Stomach (tissue), 8 donors: ENCODE measurements at regions not wholly inside any gene's neighbourhood (a gene's known extent, or its start where the extent isn't known, plus 50 kb on each side); places are given as distances from the start of the nearest gene placed in this dataset.
A peak's percentile ranks its signal among the peaks of the same experiment; 100 is the strongest.

Experiments
- DNase-seq, 2 donors: peaks; one replicate each; pipeline versions ENCODE4 v3.0.0 to v3.0.0-alpha.2; 2013 to 2019
- H3K27ac ChIP-seq, 5 donors: fragments of 200-600 bp in 4 of 5; sonication (generic) in 4 of 5; one replicate each; pipeline ENCODE4 v1.5.1; 2013 to 2019; ENCODE audit warnings: mild to moderate bottlenecking in 1 of 5, moderate library complexity in 1 of 5
- H3K27me3 ChIP-seq, 3 donors: fragments of 200-600 bp; sonication (generic); one replicate each; pipeline ENCODE4 v1.5.1; 2017 to 2019; ENCODE audit warnings: mixed run types in 1 of 3
- H3K36me3 ChIP-seq, 4 donors: fragments of 200-600 bp; sonication (generic); 1 replicate in 3 of 4; 2 replicates in 1 of 4; pipeline ENCODE4 v1.5.1; 2016 to 2019
- H3K4me1 ChIP-seq, 4 donors: fragments of 200-600 bp; sonication (generic); one replicate each; pipeline ENCODE4 v1.5.1; 2016 to 2019
- H3K4me3 ChIP-seq, 4 donors: fragments of 200-600 bp; sonication (generic) in 3 of 4; one replicate each; pipeline ENCODE4 v1.5.1; 2016 to 2019; ENCODE audit warnings: mild to moderate bottlenecking in 1 of 4
- H3K9me3 ChIP-seq, 4 donors: fragments of 200-600 bp; sonication (generic); one replicate each; pipeline ENCODE4 v1.5.1; 2016 to 2019
- EP300 ChIP-seq: sonication (generic); formaldehyde crosslinking; IDR thresholded peaks from one replicate; pipeline ENCODE4 v1.6.1; 2017; ENCODE audit warnings: antibody characterized with exemption
- POLR2A ChIP-seq, 4 donors: fragments of 450-650 bp; IDR thresholded peaks; one replicate each; pipeline ENCODE4 v1.6.1; 2016; ENCODE audit warnings: antibody characterized with exemption in 4 of 4, control low read depth in 2 of 4, mild to moderate bottlenecking in 1 of 4, moderate library complexity in 1 of 4
- POLR2AphosphoS5 ChIP-seq, 3 donors: sonication (generic); formaldehyde crosslinking; IDR thresholded peaks; one replicate each; pipeline ENCODE4 v1.6.1; 2016; ENCODE audit warnings: antibody characterized with exemption in 3 of 3
- WGBS, 5 donors: extraction: QIAGEN DNeasy Blood & Tissue Kit in 3 of 5; methylation state at CpG; one replicate each; pipeline versions ENCODE4 v1.1.5 to v1.1.7; 2013 to 2018; 5-methylcytosine and 5-hydroxymethylcytosine counted together
- intact Hi-C: fragments of 100-400 bp; cut with DNase I; formaldehyde crosslinking; loops from one replicate; pipeline ENCODE4 v1.15.1; 2023; ENCODE audit warnings: low total_unique reads
- TF ChIP-seq, protein P1 (sequence below), 7 experiments: fragments of 450-650 bp in 4 of 7; fragments of 200-600 bp in 3 of 7; sonication (generic) in 3 of 7; IDR thresholded peaks; one replicate each; pipeline ENCODE4 v1.5.1; 2016 to 2019; ENCODE audit warnings: antibody characterized with exemption in 7 of 7, control low read depth in 2 of 7, mild to moderate bottlenecking in 1 of 7
- donor health status: healthy with polysubstance abuse.
- donor health status: Bipolar disorder and iron deficiency.
- donor health status: healthy.

- Histone ChIP-seq H3K4me1 (no peaks in the 10 kb centered on the region), H3K9me3 (peaks cover 0 to 5% (median 2%) of the 10 kb centered on the region in 4 donors), H3K36me3 (no peaks in the 10 kb centered on the region), H3K27me3 (no peaks in the 10 kb centered on the region), H3K27ac (no peak overlapping the region), H3K4me3 (no peak overlapping the region)
- 48 to 62% (median 55%) methylated on average over 3 of the region's 3 CpGs for WGBS, 5 donors
- no peak for DNase-seq
- intact Hi-C loops = no loop called here
- TF ChIP-seq EP300 (no peak), POLR2AphosphoS5 (IDR thresholded peaks at IDR 0.05) (no peak), POLR2A (IDR thresholded peaks at IDR 0.05) (no peak)
- TF ChIP-seq, protein P1, sequence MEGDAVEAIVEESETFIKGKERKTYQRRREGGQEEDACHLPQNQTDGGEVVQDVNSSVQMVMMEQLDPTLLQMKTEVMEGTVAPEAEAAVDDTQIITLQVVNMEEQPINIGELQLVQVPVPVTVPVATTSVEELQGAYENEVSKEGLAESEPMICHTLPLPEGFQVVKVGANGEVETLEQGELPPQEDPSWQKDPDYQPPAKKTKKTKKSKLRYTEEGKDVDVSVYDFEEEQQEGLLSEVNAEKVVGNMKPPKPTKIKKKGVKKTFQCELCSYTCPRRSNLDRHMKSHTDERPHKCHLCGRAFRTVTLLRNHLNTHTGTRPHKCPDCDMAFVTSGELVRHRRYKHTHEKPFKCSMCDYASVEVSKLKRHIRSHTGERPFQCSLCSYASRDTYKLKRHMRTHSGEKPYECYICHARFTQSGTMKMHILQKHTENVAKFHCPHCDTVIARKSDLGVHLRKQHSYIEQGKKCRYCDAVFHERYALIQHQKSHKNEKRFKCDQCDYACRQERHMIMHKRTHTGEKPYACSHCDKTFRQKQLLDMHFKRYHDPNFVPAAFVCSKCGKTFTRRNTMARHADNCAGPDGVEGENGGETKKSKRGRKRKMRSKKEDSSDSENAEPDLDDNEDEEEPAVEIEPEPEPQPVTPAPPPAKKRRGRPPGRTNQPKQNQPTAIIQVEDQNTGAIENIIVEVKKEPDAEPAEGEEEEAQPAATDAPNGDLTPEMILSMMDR (IDR thresholded peaks at IDR 0.05) = no peak
Observed at GRCh38 chr1:104098837-104099236, 349.1 kb downstream of the AMY1C start.

GRCh38 chr1:104100115-104100514 lies 350.4 kb downstream of the AMY1C start:
- Histone ChIP-seq H3K27me3 (no peaks in the 10 kb centered on the region), H3K9me3 (peaks cover 0 to 5% (median 2%) of the 10 kb centered on the region in 4 donors), H3K4me1 (no peaks in the 10 kb centered on the region), H3K27ac (no peak overlapping the region), H3K36me3 (no peaks in the 10 kb centered on the region), H3K4me3 (no peak overlapping the region)
- 65 to 82% (median 71%) methylated on average over 2 of the region's 2 CpGs for WGBS, 5 donors
- intact Hi-C loops = no loop called here
- TF ChIP-seq EP300 (no peak), POLR2AphosphoS5 (IDR thresholded peaks at IDR 0.05) (no peak), POLR2A (IDR thresholded peaks at IDR 0.05) (no peak)
- TF ChIP-seq, protein P1 (IDR thresholded peaks at IDR 0.05) = no peak
- DNase-seq = peak in 1 of 2 donors; percentile 2

- H3K4me1 ChIP-seq = no peaks in the 10 kb centered on the region
- H3K27me3 ChIP-seq = no peaks in the 10 kb centered on the region
- no peaks in the 10 kb centered on the region for H3K36me3 ChIP-seq
- DNase-seq = no peak
- H3K27ac ChIP-seq = no peak overlapping the region
- H3K9me3 ChIP-seq = no peaks in the 10 kb centered on the region
- no peak overlapping the region for H3K4me3 ChIP-seq
- no peak for TF ChIP-seq POLR2A (IDR thresholded peaks at IDR 0.05)
- TF ChIP-seq EP300 = no peak
- no peak for TF ChIP-seq POLR2AphosphoS5 (IDR thresholded peaks at IDR 0.05)
- TF ChIP-seq, protein P1 (IDR thresholded peaks at IDR 0.05) = no peak
- 61 to 73% (median 67%) methylated on average over 5 of the region's 5 CpGs for WGBS, 5 donors
- intact Hi-C loops = no loop called here
Observed at GRCh38 chr1:104105465-104105864, 355.8 kb downstream of the AMY1C start.

- Histone ChIP-seq H3K27me3 (no peaks in the 10 kb centered on the region), H3K36me3 (no peaks in the 10 kb centered on the region), H3K4me1 (no peaks in the 10 kb centered on the region), H3K4me3 (no peak overlapping the region), H3K9me3 (no peaks in the 10 kb centered on the region), H3K27ac (no peak overlapping the region)
- intact Hi-C loops = no loop called here
- no peak for TF ChIP-seq POLR2A (IDR thresholded peaks at IDR 0.05)
- TF ChIP-seq EP300 = no peak
- TF ChIP-seq, protein P1 (IDR thresholded peaks at IDR 0.05) = no peak
- TF ChIP-seq POLR2AphosphoS5 (IDR thresholded peaks at IDR 0.05) = no peak
- no peak for DNase-seq
Observed at GRCh38 chr1:104120525-104120924, 370.8 kb downstream of the AMY1C start.
